ENCODE measurements at regions not wholly inside any gene's neighbourhood (a gene's known extent, or its start where the extent isn't known, plus 50 kb on each side); places are given as distances from the start of the nearest gene placed in this dataset.

GRCh38 chr7:115136796-115137443 lies 215.0 kb downstream of the MDFIC start:
- Histone ChIP-seq H3K4me1 (ENCODE audit: low read depth) (no peaks in the 10 kb centered on the region), H3K36me3 (ENCODE audit: low read depth) (no peaks in the 10 kb centered on the region), H3K4me3 (no peak overlapping the region), H3K9me3 (no peaks in the 10 kb centered on the region)
- intact Hi-C loops (cut with DNase I, micrococcal nuclease), result no loop called here
- DNase-seq (no peak), ATAC-seq (no peak)
- TF ChIP-seq, protein P1, sequence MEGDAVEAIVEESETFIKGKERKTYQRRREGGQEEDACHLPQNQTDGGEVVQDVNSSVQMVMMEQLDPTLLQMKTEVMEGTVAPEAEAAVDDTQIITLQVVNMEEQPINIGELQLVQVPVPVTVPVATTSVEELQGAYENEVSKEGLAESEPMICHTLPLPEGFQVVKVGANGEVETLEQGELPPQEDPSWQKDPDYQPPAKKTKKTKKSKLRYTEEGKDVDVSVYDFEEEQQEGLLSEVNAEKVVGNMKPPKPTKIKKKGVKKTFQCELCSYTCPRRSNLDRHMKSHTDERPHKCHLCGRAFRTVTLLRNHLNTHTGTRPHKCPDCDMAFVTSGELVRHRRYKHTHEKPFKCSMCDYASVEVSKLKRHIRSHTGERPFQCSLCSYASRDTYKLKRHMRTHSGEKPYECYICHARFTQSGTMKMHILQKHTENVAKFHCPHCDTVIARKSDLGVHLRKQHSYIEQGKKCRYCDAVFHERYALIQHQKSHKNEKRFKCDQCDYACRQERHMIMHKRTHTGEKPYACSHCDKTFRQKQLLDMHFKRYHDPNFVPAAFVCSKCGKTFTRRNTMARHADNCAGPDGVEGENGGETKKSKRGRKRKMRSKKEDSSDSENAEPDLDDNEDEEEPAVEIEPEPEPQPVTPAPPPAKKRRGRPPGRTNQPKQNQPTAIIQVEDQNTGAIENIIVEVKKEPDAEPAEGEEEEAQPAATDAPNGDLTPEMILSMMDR (IDR thresholded peaks at IDR 0.05), result no peak

- no peaks in the 10 kb centered on the region for H3K36me3 ChIP-seq (ENCODE audit: low read depth)
- no peak overlapping the region for H3K4me3 ChIP-seq
- intact Hi-C loops (cut with DNase I, micrococcal nuclease), result no loop called here
- TF ChIP-seq, protein P1 (IDR thresholded peaks at IDR 0.05), result no peak
- DNase-seq (no peak), ATAC-seq (no peak)
- no peaks in the 10 kb centered on the region for H3K9me3 ChIP-seq
- H3K4me1 ChIP-seq (ENCODE audit: low read depth), result no peaks in the 10 kb centered on the region
These were observed 214.0 kb downstream of the MDFIC start for GRCh38 chr7:115135769-115136410.

- TF ChIP-seq, protein P1 (IDR thresholded peaks at IDR 0.05), result no peak
- Histone ChIP-seq H3K4me1 (ENCODE audit: low read depth) (no peaks in the 10 kb centered on the region), H3K9me3 (no peaks in the 10 kb centered on the region), H3K36me3 (ENCODE audit: low read depth) (no peaks in the 10 kb centered on the region), H3K4me3 (no peak overlapping the region)
- ATAC-seq (no peak), DNase-seq (no peak)
- intact Hi-C loops (cut with DNase I, micrococcal nuclease), result no loop called here
These were observed 213.3 kb downstream of the MDFIC start for GRCh38 chr7:115135146-115135545.

- peak in 2 of 3 donors; percentile 17 to 35 for DNase-seq
These were observed 211.4 kb downstream of the MDFIC start for GRCh38 chr7:115133248-115133647.

DNA sequence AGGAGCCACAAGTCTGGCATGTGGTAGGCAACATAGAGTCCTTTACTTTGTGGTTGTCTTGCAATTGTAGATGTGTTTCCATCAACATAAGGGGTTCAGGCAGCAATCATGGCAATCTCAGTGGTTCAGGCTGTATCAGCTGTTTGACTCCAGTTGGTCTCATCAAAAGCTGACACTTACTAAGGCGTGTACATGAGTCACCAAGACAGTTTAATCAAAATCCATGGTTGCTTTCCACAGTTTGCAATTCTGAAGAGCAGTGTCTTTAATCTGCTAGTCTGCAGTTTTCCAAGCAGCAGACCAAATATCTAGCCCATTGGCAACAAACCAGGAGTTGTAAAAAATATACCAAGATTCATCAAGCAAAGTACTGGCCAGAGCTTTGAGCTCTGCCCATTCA lies 210.2 kb downstream of the MDFIC start:
- no peak for DNase-seq
- no peaks in the 10 kb centered on the region for H3K36me3 ChIP-seq (ENCODE audit: low read depth)
- H3K4me1 ChIP-seq (ENCODE audit: low read depth), result no peaks in the 10 kb centered on the region
- no peaks in the 10 kb centered on the region for H3K9me3 ChIP-seq
- ATAC-seq, result no peak
- no peak overlapping the region for H3K4me3 ChIP-seq
- intact Hi-C loops (cut with DNase I, micrococcal nuclease), result no loop called here
- TF ChIP-seq, protein P1 (IDR thresholded peaks at IDR 0.05), result no peak

More at GRCh38 chr7:115133248-115133647, 211.4 kb downstream of the MDFIC start:
- H3K4me1 ChIP-seq (ENCODE audit: low read depth), result no peaks in the 10 kb centered on the region
- TF ChIP-seq, protein P1 (IDR thresholded peaks at IDR 0.05), result no peak
- H3K9me3 ChIP-seq, result no peaks in the 10 kb centered on the region
- ATAC-seq, result peak; percentile 55
- H3K36me3 ChIP-seq (ENCODE audit: low read depth), result no peaks in the 10 kb centered on the region
- H3K4me3 ChIP-seq, result no peak overlapping the region
- intact Hi-C loops (cut with DNase I, micrococcal nuclease), result no loop called here
